Left lobe of liver (tissue), 2 donors: ENCODE measurements at regions not wholly inside any gene's neighbourhood (a gene's known extent, or its start where the extent isn't known, plus 50 kb on each side); places are given as distances from the start of the nearest gene placed in this dataset.
A peak's percentile ranks its signal among the peaks of the same experiment; 100 is the strongest.
"Not testable (repeated sequence)": the region's sequence is repeated elsewhere in the genome, so short reads cannot be mapped to it uniquely, and the experiment has no call there.

Source experiments
- ATAC-seq: fragments of 200-7000 bp; cut with Tn5 transposase; one replicate; pipeline ENCODE4 v1.9.1; 2020; ENCODE audit warnings: mild to moderate bottlenecking, moderate library complexity
- DNase-seq: peaks from one replicate; pipeline ENCODE4 v3.0.0-alpha.2; 2020; ENCODE audit warnings: low spot score
- donor health status: DM: no; HTN: no; CAD: no; lungs with moderate emphysema.
- donor health status: DM: no; HTN: yes; CAD: no.

DNA sequence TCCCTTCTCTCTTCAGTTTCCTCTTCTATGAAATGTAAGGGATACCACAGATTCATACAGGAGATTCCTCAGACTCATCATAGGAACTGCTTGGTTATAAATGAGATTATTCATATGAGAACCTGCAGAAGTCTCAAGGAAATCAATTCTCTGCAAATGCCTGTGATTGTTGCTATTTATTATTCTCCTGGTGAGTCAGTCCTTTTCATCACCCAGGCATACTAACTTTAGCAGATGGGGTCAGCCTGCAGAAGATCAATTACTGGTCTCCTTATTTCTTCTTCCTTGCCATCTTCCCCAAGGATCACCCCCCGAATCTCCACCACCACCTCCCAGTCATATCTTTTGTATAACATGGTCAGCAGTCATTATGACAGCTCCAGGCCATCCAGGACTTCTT is 53.8 kb upstream of the DCP1A start:
- no peak for DNase-seq

GRCh38 chr3:53402326-53402725 is 55.0 kb upstream of the DCP1A start:
- no peak for ATAC-seq
- no peak for DNase-seq

More for the DNA sequence above, 53.8 kb upstream of the DCP1A start:
- ATAC-seq: no peak

DNA sequence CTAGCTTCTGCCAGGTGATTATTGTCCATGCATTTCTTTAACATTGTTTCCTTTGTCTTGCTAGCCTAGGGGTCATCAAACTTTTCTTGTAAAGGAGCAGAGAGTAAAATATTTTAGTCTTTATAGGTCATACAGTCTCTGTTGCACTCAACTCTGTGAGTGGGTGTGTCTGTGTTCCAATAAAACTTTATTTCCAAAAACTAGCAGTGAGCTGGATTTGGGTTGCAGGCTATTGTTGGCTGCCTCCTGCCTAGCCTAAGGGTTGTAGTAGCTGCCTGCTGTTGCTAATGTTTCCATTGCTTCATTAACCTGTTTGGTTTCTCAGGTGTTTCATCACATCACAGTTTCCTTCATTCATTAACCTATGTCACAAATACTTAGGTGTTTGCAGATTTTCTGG is 64.0 kb upstream of the DCP1A start:
- DNase-seq (no peak), ATAC-seq (no peak)

- no peak for DNase-seq
- no peak for ATAC-seq
Observed at GRCh38 chr3:53412953-53413352, 65.6 kb upstream of the DCP1A start.

GRCh38 chr3:53416530-53416929 is 69.2 kb upstream of the DCP1A start:
- DNase-seq (no peak), ATAC-seq (no peak)

- ATAC-seq (no peak), DNase-seq (no peak)
Observed at GRCh38 chr3:53420831-53421230, 73.5 kb upstream of the DCP1A start.

DNA sequence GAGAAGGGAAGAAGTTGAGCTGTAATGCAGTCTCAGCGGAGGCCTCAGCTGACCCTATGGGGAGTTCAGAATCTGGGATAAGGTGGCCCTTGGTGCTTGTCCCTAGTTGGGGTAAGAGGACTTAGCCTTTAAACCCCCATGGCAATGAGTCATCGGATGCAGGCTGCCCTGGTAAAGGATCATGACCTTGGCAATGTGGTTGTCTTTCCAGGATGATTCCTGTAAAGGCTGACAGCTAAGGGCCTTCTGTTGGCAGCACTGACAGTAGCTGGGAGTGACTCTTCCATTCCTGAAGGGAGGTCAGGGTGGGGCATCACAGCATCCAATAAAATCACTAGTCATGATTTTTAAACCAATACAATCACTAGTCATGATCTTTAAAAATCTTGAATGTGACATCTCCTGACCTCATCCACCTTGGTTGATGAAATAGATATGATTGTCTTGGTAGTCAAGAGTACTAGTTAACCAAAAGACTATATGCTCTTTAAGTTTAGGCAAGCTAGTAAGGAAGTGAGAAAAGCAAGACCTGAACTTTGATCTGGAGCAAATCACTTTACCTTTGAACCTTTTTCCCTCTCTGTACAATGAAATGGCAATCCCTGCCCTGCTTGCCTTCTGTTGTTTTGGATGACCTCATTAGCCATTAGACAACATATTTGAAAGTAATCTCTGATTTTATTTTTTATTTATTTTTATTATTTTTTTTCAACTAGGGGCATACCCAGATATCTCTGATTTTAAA is 71.3 kb upstream of the CACNA1D start:
- no peak for DNase-seq
- peak; percentile 47 for ATAC-seq

DNA sequence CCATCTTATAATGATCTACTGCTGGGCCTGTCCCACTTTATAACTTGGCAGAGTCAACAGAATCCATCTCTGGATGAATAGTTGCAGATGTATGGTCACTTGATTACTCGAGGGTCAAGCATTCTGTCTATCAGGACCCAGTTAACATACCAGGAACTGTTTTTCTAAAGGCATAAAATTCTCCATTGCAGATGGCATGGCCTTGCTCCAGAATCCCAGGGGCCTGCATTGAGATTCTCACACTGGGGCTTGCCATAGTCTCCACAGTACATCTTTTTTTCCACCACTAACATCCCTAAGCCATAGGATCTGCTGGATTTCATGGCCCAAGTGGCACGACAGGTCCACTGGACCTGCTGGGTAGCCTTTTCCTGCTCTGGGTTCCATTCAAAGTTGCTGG is 68.5 kb upstream of the CACNA1D start:
- no peak for DNase-seq
- no peak for ATAC-seq

DNA sequence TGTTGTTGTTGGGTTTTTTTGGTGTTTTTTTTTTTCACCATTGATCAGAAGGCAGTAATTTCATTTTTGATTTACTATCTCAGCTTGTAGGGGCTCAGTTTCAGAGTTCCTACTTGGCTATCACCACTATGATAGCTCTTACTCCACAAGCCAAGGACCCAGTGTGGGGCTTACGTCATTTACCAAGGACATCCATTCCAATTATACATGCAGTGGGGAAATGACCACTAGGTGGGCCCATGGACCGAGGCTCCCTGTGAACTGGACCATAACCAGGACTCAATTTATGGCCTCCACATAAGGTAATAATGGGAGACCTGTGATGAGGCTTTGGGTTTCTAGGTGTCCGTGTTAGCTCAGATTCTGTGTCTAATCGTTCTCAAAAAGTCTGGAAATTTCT is 67.5 kb upstream of the CACNA1D start:
- ATAC-seq: peak; percentile 60
- DNase-seq: no peak

GRCh38 chr3:53436828-53437227 is 57.6 kb upstream of the CACNA1D start:
- DNase-seq (no peak), ATAC-seq (no peak)

- not testable (repeated sequence) for DNase-seq, ATAC-seq
Observed at GRCh38 chr3:53442863-53443262, 51.5 kb upstream of the CACNA1D start.
